Putamen (tissue), 1 donor: ENCODE measurements at regions not wholly inside any gene's neighbourhood (a gene's known extent, or its start where the extent isn't known, plus 50 kb on each side); places are given as distances from the start of the nearest gene placed in this dataset.
A peak's percentile ranks its signal among the peaks of the same experiment; 100 is the strongest.

ENCODE experiments used
- DNase-seq: peaks from one replicate; pipeline ENCODE4 v3.0.0-alpha.2; 2016; ENCODE audit warnings: low spot score

DNA sequence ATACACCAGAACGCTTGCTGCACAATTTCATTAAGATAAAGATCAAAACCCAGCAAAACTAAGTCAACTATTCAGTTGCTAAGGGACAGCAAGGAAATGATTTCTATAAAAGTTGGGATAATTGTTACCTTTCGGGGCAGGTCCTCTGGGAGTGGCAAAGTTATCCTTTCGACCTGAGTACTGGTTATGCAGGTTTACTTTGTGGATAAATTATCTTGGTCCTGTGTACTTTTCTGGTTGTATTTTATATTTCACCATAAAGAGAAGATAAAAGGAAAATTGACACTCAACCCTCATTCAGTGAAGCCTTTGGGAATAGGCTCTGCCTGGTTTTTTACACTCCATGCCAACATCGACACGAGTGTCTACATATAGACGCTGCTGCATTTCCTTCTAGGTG lies 146.5 kb downstream of the SYK start:
- DNase-seq: no peak

DNA sequence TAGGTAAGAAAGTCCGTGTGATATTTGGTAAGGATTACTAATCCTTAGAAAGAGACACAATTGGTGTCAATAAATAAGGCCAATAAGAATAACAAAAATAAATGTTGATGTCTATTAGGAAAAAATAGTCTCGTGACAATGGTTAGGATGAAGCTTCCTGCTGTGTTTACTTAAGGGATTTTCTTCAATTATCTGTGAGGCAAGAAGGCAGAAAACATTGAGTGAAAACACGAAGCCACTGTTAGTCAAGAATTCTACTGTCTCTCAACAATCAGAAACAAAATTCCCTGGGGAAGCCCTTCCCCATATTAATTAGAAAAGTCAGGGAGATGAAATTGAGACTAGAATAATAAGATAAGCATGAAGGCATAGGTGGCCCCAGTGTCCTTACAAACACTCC lies 149.0 kb downstream of the SYK start:
- DNase-seq: no peak

GRCh38 chr9:90953200-90953599 lies 151.6 kb downstream of the SYK start:
- no peak for DNase-seq

DNA sequence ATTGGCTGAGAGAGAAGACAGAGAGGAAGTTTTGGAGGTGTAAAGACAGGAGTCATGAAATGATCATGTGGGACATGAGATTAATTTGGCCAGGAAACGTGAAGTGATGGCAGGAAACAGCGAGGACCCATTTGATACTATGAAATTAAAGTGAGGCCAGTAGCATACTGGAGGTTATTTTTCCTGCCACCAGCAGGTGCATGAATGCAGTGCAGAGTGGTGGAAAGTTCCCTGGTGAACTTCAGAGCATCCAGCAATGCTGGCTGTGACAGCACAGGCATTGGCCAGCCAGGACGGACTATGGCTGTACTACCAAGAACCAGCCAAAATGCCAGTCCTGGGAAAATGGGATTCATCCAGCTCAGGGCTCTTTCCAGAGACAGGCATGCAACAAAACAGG lies 152.2 kb downstream of the SYK start:
- DNase-seq: no peak

- DNase-seq: no peak
Measured at GRCh38 chr9:90956026-90956810, 154.6 kb downstream of the SYK start.

GRCh38 chr9:90958328-90958727 lies 156.7 kb downstream of the SYK start:
- DNase-seq: no peak

- no peak for DNase-seq
Measured at GRCh38 chr9:90960941-90961340, 159.3 kb downstream of the SYK start.

GRCh38 chr9:90961375-90961774 lies 159.8 kb downstream of the SYK start:
- no peak for DNase-seq

DNA sequence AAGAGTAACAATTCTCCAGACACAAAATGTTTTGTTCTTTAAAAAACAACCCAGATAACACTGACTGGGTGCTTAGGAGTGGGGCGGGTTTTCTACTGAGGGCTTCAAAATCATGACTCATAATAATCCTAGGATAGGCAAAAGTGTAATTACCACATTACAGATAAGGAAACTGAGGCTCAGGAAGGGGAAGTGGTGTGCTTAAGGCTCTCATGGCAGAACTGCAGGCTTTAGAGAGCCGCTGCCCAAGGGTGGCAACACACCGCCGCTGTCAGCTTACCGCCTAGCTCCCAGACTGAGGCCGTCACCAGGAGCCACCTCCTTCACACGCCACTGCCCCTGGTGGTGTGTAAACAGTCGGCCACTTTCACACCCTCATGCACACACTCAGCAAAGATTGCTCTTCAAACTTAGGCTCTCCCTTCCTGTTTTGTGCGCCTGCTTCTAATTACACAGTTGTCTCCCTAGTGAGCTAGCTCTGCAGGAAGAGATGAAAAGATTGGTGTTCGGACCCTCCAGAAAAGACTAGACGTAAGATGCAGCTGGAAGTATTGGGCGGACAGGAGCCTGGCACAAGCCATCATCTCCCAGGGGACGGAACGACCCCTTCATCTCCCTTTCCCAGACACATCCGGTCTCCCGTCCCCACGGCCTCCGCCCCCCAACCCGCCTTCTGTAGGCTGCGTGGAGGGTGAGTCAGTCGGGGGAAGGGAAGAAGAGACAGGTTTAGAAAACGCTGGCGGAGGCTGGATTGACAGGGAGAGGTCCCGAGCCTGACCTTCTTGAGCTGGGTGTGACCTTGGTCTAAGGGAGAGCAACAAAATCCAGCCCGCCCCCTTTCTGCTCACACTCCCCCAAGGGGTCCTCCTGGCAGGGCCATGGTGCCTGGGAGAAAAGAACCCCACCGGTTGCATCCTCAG lies 162.7 kb downstream of the SYK start:
- DNase-seq: no peak

DNA sequence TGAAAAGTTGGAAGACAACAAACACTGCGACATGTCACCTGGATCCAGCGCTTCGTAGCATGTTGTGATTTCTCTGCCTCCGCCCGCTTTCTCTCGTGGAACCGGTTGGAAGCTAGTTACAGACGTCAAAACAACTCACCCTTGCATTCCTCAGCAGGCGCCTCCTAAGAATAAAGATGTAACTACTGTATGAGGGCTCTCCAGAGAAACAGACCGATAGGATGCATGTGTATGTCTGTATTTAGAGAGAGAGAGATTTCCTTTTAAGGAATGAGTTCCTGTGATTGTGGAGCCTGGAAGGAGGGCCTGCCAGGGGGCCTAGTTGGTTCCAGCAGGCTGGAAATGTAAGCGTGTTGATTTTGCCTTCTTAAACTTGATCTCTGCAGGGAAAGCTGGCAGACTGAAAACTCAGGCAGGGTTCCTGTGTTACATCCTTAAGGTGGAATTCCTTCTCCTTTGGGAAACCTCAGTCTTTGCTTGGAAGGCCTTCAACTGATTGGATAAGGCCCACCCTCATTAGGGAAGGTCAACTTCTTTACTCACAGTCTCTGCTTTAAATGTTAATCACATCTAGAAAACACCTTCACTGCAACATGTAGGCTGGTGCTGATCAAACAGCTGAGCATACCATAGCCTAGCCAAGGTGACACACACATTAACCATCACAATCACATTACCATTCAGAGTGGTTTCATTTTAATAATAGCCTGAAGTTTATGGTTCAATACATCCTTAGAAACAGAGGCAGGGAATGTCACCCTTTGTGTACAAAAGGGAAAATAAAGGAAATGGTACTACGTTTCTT lies 163.8 kb downstream of the SYK start:
- no peak for DNase-seq

GRCh38 chr9:90966031-90966290 lies 164.3 kb downstream of the SYK start:
- no peak for DNase-seq

DNA sequence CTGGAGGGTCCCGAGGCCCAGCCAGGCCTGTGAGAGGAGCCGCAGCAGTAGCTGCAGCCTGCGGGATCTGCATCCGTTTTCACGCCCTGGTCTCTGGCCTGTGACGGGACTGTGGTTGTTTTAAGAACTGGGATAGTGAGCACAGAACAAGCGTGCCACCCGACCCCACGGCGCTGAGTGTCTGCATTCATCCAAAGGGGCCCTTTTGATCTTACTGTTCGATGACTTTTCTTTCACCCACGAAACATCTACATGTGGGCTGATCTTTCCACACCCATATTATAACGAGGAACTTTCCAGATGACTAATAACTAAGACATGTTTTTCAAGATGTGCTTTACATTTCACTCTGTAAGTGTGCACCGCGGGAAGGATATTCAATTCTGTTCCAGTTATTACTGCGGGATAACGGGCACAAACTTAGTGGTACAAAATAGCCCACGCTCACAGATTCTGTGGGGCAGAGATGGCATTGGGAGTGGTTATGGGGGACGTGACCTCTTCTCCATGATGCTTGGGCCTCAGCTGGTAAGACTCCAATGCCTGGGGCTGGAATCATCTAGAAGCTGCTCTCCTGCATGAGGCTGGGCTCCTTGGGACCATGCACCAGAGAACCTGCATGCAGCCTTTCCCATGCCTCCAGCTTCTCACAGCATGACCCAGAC lies 165.0 kb downstream of the SYK start:
- DNase-seq: peak; percentile 7

DNA sequence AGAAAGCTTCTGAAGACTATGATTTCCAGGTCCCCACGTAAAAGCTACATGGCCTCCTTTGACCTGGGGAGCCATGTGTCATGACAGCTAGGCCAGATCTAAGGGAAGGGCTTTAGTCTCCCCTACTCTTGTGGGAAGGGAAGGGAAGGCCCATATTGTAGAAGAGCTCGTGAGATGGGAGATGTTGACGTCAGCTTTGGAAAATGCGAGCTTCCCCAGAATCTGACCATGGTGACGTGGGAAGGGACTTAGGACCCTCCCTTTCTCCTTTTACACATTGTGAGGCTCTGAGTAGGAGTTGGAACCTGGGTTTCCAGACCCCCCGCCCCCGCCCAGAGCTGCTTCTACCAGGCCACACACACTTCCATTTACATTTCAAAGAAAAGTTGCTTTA lies 165.5 kb downstream of the SYK start:
- no peak for DNase-seq

- peak; percentile 7 for DNase-seq
Measured at GRCh38 chr9:90969021-90969675, 167.5 kb downstream of the SYK start.

- DNase-seq: no peak
Measured at GRCh38 chr9:90970608-90971007, 169.0 kb downstream of the SYK start.

DNA sequence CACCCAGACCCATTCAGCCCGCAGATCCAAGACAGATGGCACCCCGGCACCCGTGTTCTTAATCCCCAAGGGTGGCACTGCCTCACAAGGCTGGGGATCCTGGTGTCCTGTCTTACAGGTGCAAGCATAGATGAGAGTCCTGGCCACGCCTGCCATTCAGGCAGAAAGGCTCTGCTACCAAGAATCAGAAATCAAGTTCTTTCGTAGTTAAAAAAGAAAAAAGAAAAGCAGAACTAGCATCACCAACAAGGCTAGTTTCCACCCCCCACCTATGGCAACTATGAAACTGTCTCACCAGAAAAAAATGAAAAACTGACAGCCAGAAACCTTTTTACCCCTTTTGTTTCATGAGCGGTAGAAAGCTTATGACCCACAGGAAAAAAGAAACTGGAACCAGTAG lies 170.4 kb downstream of the SYK start:
- DNase-seq: no peak

- DNase-seq: no peak
Measured at GRCh38 chr9:90974016-90974415, 172.4 kb downstream of the SYK start.

- DNase-seq: no peak
Measured at GRCh38 chr9:90974643-90975245, 173.1 kb downstream of the SYK start.

DNA sequence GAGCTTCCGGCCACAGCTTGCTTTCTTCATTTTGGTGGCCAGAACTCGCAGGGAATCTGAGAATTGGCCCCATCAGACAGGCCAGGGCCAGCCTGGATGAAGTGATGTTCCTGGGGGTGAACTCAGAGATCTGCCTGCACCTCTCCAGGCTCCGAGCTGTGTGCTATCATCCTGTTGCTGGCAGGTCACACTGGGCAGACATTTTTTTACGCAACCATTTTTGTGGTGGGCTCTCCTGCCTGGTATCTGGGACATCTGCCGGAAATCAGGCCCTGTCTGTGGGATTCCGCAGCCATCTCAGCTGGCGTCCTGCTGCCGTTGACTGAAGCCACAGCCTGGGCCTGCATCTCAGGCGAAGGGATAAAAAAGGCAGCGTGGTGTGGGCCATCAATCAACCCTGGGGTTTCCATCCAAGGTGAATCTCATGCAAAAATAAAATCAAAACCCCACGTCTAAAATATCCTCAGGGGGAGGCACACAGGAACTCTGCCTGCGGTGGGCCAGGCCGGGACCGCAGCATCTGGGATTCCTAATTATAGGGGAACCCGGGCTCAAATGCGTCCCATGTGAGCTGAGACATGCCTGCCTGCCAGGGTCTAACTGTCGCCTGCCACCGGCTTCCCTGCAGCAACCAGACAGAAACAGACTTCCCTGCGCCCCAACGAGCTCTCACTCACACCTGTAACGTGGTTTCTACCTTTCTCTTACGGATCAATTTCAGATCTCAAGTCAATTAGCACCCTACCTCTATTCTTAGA lies 174.3 kb downstream of the SYK start:
- DNase-seq: no peak

DNA sequence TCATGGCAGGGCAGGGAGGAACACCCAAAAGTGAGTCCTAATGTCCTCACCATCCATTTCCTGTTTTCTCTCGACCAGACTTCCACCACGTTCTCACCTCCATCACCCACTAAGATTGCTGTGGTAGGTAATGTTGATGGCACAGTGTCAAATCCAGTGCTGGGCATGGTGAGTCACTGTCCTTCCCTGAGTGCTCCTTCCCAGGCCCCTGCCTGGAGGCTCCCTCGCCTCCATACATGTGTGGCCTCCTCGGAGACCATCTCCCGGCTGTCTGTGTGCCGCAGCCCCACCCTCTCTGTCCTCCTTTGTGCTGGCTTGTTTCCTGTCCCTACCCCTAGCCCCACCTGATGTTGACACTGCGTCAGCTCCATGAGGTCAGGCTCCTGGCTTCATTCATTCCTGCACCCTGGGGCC lies 177.5 kb downstream of the SYK start:
- DNase-seq: no peak
